ENCODE measurements at regions not wholly inside any gene's neighbourhood (a gene's known extent, or its start where the extent isn't known, plus 50 kb on each side); places are given as distances from the start of the nearest gene placed in this dataset.
"Not testable (repeated sequence)": the region's sequence is repeated elsewhere in the genome, so short reads cannot be mapped to it uniquely, and the experiment has no call there.

- TF ChIP-seq CTCF (optimal IDR thresholded peaks at IDR 0.05 in 1 of 3, IDR thresholded peaks at IDR 0.05 in 1 of 3, conservative IDR thresholded peaks at IDR 0.05 in 1 of 3; ENCODE audit: extremely low read depth in 1 of 3, insufficient read depth in 2 of 3, low read length in 3 of 3); EZH2 (IDR thresholded peaks at IDR 0.05; ENCODE audit: low read length): not testable (repeated sequence)
Measured at GRCh38 chr17:30718099-30718447, 106.4 kb downstream of the CRLF3 start.

Measured in keratinocyte (primary cell).